GM21526 (cell line): ENCODE measurements at regions not wholly inside any gene's neighbourhood (a gene's known extent, or its start where the extent isn't known, plus 50 kb on each side); places are given as distances from the start of the nearest gene placed in this dataset.
A peak's percentile ranks its signal among the peaks of the same experiment; 100 is the strongest.
"Not testable (repeated sequence)": the region's sequence is repeated elsewhere in the genome, so short reads cannot be mapped to it uniquely, and the experiment has no call there.

Source experiments
- ATAC-seq: cut with Tn5 transposase; IDR thresholded peaks from one replicate; pipeline ENCODE4 v1.9.1; 2021; ENCODE audit warnings: moderate library complexity; ENCODE audit not compliant: unreplicated experiment, low FRiP score

DNA sequence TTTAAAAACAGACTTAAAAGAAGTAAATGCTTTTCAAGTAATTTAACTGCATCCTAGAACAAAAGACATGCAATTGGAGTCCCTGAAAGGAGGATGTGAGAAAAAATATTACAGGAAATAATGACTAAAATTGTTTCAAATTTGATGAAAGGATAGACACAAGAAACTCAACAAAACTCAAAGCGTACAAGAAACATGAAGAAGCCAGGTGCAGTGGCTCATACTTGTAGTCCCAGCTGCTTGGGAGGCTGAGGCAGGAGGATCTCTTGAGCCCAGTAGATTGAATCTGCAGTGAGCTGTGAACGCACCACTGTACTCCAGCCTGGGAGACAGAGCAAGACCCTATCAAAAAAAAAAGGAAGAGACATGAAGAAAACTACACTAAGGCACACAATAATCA, 118.1 kb upstream of the SLC39A10 start:
- ATAC-seq = no peak

DNA sequence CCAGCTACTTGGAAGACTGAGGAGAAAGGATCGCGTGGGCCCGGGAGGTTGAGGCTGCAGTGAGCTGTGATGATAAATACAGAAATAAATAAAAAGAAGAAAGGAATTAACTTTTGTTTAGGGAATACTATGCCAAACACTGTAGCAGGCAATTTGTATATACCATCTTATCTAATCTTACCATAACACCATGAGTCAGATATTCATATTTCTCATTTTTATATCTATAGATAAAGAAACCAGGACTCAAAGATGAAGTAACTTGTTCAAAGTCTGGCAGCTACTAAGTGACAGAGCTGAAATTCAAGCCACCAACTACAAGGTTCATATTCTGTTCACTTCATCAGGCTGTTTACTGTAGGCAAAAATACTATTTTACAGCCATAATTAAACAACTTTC, 119.2 kb upstream of the SLC39A10 start:
- no peak for ATAC-seq

DNA sequence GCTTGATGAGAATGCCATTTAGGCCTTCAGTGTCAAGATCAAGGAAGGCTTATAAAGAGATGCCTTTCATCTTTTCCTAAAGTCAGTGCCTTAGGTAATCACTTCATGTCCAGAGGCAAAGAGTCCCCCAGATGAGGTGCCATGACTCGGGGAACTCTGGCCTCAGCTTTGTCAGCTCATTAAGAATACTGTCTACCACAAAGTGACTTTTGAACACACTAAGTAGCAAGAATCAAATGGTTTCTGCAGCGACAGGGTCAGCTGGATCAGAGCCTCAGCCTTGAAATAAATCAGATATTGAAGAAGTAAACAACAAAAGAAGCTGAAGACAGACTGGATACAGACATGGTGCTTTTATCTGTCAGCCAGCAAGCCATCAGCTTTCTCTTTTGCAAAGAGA, 120.1 kb upstream of the SLC39A10 start:
- no peak for ATAC-seq

DNA sequence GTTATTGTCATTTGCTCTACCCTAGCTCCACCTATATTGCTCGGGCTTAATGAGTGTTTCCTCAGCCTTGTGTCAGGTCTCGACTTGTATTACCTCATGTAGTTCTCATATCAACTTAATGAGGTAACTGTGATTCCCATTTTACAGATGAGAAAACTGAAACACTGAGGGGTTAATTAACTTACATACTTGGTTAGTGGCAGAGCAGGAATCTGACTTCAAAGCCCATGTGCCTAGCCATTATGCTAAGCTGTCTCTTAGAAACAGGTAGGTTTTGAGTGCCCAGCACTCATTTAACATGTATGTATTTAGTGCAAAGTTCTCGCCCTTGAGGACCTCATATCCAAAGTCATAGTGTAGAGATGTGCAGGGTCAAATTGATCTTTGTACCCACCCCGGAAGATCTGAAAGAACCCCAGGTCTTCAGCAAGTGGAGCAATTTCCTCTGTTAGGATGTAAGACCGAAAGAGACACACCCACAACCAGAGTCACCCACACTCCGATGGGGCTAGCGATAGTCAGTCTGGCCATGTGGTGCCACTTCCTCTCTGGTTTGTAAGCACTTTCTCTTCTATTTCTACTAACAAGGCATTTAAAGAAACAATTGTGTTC, 121.0 kb upstream of the SLC39A10 start:
- peak; percentile 95 for ATAC-seq

DNA sequence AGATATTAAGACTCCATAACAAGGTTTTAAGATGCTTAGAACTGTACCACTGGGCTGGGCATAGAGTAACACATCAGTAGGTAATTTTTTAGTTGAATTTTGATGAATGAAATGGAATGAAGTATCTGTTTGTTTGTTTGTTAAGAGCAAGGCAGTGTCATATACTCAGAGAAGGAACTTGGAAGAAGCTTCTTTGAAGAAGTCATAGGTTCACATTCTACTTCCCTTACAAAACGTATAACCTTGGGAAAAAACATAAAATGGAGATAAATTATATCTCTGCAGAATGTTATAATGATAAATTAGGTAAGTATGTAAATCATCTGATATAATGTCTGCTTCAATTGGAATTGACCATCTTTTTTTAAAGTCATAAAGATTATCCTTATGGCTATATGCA, 122.1 kb upstream of the SLC39A10 start:
- ATAC-seq = no peak

DNA sequence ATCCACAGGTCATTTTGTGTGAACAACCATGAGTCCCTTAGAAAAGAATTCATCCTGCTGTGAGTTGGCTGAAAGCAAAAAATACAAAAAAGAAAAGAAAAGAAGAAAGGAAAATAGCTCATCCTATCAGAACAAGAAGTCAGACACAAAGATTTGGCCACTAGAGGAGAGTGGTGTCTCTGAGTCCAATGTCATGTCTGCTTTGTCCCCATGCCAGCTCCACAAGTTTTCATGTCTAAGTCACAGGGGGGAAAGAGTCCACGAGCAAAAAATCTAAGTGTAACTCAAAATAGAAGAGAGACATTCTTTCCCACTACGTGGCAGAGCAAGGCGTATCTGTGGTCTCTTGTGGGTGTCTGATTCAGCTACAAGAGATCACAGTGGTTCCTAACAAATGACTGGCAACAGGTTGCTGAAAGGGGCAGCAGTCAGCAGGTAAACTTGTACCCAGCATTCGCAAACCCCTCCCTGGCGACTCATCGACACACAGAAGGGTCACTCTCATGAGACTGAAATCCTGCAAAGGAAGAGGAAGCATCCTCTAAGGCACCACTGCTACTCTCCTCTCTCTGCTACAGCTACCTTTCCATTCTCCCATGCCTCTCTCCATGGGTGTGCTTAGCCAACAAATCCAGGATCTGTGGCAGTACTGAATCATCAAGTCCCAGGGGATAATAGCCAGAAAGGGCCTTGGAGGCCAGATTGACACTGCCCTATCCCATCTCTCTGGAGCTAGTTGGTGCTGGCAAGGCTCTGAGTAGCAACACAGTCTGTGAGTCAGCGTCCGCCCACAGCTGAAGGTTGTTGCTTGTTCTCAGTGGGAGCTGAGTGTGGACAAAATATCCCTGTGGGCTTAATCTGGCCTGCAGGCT, 123.0 kb upstream of the SLC39A10 start:
- no peak for ATAC-seq

DNA sequence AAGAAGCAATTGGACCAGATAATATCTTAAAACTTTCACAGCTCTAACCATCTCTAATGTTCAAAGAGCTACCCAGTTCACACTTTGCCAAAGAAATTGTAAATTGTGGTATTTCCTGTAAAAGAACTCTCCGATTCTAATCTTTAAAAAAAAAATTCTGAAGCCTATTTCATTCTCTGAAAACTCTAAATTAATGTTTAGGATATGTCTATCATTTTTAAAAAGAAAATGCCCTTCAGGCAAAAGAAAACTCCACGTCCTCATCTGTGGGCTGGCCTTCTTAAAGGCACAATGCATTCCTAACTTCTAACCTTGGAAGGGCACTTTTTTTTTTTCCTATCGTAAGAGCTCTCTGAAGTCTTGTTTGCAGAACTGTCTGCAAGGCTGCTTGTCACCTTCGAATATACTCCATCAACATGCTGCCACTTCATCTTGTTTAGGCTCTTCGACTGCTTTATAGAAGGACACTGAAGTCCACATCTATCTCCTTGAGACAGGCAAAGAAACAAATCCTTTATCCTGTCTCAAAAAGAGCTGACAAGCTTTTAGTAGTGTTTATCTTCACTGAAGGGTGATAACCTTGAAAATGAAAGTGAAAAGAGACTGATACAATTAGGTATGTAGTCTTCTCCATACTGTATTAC, 124.3 kb upstream of the SLC39A10 start:
- ATAC-seq = peak; percentile 39

DNA sequence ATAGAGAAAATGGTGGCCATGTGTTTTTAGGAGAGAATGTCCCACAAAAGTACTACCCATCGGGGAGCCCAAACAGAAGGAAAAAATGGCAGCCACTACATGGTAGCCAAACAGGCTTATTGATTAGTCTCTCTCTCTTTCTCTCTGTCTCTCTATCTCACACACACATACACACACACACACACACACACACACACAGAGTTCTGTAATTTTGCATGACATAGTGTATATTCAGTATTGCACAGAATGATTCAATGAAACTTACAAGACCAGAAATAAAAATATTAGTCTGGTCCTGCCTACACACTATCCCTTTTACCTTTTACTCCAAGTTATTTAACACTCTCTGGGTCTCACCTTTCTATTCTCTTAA, 124.8 kb upstream of the SLC39A10 start:
- no peak for ATAC-seq

DNA sequence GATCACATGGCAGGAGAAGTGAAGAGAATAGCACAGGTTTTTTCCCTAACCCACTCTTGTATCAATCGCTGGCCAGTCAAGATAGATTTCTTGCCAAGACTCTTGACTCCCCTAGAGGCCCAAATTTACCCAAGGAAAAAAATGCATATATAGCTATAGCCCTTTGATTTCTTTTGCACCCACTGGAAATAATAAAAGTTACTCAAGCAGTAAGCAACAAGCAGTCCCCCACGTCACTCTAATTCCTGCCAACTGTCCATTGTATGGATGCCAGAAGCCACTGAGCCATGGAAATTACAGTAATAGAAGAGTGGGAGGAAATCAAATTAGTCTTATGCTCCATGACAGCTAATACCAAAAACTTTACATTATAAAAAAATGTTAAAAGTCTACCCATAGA, 125.3 kb upstream of the SLC39A10 start:
- ATAC-seq = no peak

DNA sequence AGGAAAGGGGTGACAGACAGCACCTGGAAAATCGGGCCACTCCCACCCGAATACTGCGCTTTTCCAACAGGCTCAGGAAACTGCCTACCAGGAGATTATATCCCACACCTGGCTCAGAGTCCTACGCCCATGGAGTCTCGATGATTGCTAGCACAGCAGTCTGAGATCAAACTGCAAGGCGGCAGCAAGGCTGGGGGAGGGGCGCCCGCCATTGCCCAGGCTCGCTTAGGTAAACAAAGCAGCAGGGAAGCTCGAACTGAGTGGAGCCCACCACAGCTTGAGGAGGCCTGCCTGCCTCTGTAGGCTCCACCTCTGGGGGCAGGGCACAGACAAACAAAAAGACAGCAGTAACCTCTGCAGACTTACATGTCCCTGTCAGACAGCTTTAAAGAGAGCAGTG, 133.8 kb upstream of the SLC39A10 start:
- not testable (repeated sequence) for ATAC-seq

DNA sequence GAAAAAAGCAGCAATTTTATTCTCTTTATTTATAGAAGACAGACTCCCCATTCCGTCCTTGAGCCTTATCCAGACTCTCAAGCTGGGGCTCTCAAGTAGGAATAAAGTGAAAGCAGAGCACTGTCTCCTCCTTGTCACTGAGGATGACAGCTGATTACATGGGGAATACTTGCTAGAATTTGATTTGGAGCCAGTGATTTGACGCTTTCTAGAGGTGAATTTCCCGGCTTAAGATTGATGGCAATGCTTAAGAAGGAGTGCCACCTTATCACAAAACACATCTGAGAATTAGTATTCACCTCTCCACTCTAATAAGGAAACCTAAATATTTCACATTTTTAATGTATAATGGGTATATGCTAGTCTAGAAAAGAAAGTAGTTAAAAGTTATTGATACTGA, 135.4 kb upstream of the SLC39A10 start:
- ATAC-seq = no peak

DNA sequence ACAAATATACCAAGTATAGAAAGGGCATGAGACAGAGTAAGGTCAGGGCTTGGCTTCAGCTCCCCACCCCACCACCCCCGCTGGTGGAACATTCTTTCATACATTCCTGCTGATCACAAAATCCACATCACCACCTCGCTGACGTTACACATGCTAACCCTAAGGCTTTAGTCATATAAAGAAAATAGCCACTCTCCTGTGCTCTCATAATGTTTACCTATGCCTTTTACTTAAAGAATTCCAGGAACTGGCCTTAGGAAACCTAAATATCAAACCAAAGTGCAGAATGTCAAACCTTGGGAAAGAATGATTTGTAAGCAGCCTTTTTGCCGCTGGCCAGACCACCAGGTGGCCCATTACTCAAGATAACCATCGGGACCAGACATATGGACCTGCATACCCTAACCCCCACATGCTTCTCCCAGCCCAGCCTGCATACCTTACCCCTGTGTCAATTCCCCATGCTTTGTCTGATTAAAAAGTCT, 136.3 kb upstream of the SLC39A10 start:
- no peak for ATAC-seq

DNA sequence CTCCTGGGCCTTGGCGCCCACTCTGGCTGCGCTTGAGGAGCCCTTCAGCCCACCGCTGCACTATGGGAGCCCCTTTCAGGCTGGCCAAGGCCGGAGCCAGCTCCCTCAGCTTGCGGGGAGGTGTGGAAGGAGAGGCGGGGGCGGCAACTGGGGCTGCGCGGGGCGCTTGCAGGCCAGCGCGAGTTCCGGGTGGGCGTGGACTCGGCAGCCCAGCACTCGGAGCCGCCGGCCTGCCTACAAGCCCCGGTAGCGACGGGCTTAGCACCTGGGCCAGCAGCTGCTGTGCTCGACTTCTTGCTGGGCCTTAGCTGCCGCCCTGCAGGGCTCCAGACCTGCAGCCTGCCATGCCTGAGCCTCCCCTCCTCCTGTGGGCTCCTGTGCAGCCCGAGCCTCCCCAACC, 141.5 kb upstream of the SLC39A10 start:
- ATAC-seq = no peak

DNA sequence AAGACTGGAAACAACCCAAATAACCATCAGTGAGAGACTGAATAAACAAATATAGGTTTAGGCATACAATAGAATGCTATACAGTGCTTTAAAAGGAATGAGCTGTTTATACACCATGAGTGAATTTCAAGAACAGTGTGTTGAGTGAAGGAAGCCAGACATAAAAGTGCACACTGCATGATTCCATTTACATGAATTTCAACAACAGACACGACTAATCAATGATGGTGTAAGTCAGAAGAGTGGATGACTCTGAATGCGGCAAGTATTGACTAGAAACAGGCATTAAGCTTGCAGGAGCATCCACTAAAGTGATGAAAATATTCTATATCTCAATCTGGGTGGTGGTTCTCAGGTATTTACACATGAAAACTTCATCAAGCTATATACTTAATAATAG, 142.7 kb upstream of the SLC39A10 start:
- no peak for ATAC-seq

DNA sequence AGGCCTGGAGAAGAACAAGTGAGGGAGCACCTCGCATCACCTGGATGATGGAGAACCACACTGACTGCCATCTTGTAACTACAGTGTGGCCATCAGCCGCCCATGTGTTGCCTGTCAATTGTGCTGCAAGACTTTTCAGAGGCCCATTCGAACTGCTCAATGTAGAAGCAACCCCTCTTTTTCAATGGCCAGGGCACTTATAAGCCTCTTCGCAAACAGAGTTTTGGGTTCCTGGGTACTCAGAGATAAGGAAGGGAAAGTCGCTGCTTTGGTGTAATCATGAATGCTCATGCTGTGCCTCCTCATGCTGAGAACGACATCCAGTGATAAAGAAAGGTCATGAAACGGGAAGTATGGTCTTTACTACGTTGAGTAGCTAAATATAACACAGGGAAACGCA, 143.9 kb upstream of the SLC39A10 start:
- ATAC-seq = no peak

DNA sequence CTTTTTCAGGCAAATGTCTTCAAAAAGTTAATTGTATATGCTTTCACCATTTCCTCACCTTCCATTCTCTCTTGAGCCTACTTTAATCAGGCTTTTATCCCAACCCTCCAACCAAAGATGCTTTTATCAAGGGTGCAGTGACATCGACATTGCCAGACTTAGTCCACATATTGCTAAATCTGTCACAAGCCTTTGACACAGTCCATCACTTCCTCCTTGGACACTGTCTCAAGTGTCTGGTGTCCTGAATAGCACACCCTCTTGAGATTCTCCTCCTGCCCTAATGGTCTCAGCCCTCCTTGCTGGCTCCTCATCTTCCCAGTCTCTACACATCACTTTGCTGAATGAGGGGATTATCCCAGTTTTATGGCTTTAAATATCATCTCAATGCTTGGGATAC, 147.5 kb upstream of the SLC39A10 start:
- no peak for ATAC-seq

DNA sequence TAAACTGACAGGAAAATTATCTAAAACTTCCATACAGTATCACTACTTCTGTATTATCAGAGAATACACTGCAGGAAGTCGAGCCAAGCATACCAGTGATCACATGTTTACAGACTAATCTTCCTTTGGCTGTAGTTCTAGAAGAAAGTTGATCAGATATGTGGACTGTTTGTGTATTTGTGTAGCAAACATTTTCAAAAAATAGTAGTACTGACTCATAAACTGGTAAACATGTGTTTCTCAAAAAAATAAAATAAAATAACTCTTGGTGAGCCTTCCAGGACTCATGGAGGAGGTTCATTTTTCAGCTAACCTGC, 148.9 kb upstream of the SLC39A10 start:
- ATAC-seq = no peak

DNA sequence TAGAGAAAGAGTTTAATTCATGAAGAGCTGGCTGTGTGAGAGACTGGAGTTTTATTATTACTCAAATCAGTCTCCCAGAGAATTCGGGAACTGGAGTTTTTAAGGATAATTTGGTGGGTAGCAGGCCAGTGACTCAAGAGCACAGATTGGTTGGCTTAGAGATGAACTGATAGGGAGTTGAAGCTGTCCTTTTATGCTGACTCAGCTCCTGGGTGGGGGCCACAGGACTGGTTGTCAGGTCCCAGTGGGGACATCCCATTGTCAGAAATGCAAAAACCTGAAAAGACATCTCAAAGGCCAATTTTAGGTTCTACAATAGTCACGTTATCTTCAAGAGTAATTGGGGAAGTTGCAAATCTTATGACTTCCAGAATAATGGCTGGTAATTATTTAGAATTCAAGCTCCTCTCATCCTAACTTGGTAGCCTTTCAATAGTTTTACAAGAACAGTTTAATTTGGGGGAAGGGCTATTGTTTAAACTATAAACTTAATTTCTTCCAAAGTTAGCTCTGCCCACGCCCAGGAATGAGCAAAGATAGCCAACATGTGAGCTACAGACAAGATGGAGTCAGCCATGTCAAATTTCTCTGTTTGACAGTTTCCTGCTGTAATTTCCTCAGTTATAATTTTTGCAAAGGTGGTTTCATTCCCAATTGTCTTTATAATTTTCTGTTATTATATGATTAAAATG, 149.4 kb upstream of the SLC39A10 start:
- ATAC-seq = no peak

DNA sequence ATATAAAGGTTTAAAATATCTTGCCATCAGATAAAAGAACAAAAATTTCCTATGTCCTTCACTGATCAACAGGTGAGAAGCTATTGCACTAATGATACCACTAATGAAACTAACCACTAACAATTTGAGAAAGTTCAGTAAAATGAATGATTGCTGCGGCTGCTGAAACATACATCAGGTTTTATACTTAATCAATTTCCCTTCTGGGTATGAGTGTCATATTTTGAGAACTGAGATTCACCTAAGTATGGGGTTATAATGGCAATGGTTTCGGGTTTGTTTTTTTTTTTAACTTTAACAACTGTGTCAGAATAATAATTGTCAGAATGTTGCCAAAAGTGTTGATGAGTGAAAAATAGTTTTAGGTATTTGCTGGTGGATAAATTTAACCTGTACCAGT, 151.3 kb upstream of the SLC39A10 start:
- peak; percentile 97 for ATAC-seq

DNA sequence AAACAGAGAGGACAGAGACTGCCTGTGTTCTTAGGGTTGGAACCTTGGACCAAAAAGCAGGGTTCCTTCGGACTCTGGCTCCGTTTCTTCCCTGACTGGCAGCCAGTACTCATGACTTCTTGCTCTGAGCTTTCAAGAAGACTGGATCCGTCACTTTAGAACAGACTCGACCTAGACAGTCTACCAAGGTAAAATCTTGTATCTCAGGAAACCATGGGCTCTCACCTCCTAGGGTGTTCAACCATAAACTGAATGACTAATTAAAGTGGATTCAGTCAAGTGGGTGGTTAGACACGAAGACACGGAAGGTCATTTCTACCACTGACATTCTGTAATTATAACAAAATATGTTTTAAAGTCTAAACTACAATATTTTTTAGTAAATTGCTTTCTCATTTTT, 153.8 kb upstream of the SLC39A10 start:
- no peak for ATAC-seq

DNA sequence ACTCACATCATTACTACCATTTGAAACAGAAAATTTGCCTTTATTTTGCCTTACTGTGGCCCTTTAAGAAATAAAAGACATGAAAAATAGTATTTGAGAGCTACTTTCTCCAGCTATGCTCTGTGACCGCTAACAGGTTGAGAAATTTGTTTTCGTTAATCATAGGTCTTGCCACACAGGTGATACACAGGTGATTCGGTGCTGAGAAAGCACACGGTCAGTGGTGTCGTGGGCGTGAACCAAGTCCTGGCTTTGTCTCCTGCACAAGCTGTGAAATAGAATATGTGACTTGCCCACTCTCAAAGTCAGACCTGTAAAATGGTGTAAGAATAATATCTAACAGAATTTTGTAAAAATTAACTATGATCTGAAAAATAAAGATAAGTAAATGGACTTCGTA, 155.3 kb upstream of the SLC39A10 start:
- no peak for ATAC-seq
